ENCODE measurements at regions not wholly inside any gene's neighbourhood (a gene's known extent, or its start where the extent isn't known, plus 50 kb on each side); places are given as distances from the start of the nearest gene placed in this dataset.

GRCh38 chr3:137514853-137515252 lies 249.3 kb upstream of the SOX14 start:
- no peaks in the 10 kb centered on the region for H3K36me3 ChIP-seq (ENCODE audit: control insufficient read depth in 5 of 5, insufficient read depth in 5 of 5, low read length in 5 of 5)
- no peak overlapping the region for H3K9ac ChIP-seq (ENCODE audit: low read length in 5 of 5)
- no peak overlapping the region for H3K4me3 ChIP-seq (ENCODE audit: low read depth in 1 of 5, low read length in 5 of 5)
- H3K27me3 ChIP-seq (ENCODE audit: control insufficient read depth in 5 of 5, insufficient read depth in 4 of 5, low read length in 5 of 5), result no peaks in the 10 kb centered on the region
- H3K9me3 ChIP-seq (ENCODE audit: control insufficient read depth in 5 of 5, low read length in 5 of 5), result no peaks in the 10 kb centered on the region
- H3K4me1 ChIP-seq (ENCODE audit: control insufficient read depth in 5 of 5, insufficient read depth in 5 of 5, low read length in 5 of 5), result no peaks in the 10 kb centered on the region
- no peak overlapping the region for H3K27ac ChIP-seq (ENCODE audit: low read depth, low read length)

- Histone ChIP-seq H3K27me3 (ENCODE audit: control insufficient read depth in 5 of 5, insufficient read depth in 4 of 5, low read length in 5 of 5) (no peaks in the 10 kb centered on the region), H3K9me3 (ENCODE audit: control insufficient read depth in 5 of 5, low read length in 5 of 5) (no peaks in the 10 kb centered on the region), H3K9ac (ENCODE audit: low read length in 5 of 5) (no peak overlapping the region), H3K36me3 (ENCODE audit: control insufficient read depth in 5 of 5, insufficient read depth in 5 of 5, low read length in 5 of 5) (no peaks in the 10 kb centered on the region), H3K27ac (ENCODE audit: low read depth, low read length) (no peak overlapping the region), H3K4me1 (ENCODE audit: control insufficient read depth in 5 of 5, insufficient read depth in 5 of 5, low read length in 5 of 5) (no peaks in the 10 kb centered on the region), H3K4me3 (ENCODE audit: low read depth in 1 of 5, low read length in 5 of 5) (no peak overlapping the region)
These were observed 244.5 kb upstream of the SOX14 start for GRCh38 chr3:137519602-137520001.

GRCh38 chr3:137524751-137525150 lies 239.4 kb upstream of the SOX14 start:
- Histone ChIP-seq H3K9ac (ENCODE audit: low read length in 5 of 5) (no peak overlapping the region), H3K9me3 (ENCODE audit: control insufficient read depth in 5 of 5, low read length in 5 of 5) (no peaks in the 10 kb centered on the region), H3K4me3 (ENCODE audit: low read depth in 1 of 5, low read length in 5 of 5) (no peak overlapping the region), H3K4me1 (ENCODE audit: control insufficient read depth in 5 of 5, insufficient read depth in 5 of 5, low read length in 5 of 5) (peaks cover 0 to 3% (median 0%) of the 10 kb centered on the region in 5 donors), H3K36me3 (ENCODE audit: control insufficient read depth in 5 of 5, insufficient read depth in 5 of 5, low read length in 5 of 5) (no peaks in the 10 kb centered on the region), H3K27me3 (ENCODE audit: control insufficient read depth in 5 of 5, insufficient read depth in 4 of 5, low read length in 5 of 5) (no peaks in the 10 kb centered on the region), H3K27ac (ENCODE audit: low read depth, low read length) (no peak overlapping the region)

GRCh38 chr3:137525471-137525870 lies 238.6 kb upstream of the SOX14 start:
- Histone ChIP-seq H3K4me3 (ENCODE audit: low read depth in 1 of 5, low read length in 5 of 5) (no peak overlapping the region), H3K9me3 (ENCODE audit: control insufficient read depth in 5 of 5, low read length in 5 of 5) (no peaks in the 10 kb centered on the region), H3K27ac (ENCODE audit: low read depth, low read length) (no peak overlapping the region), H3K4me1 (ENCODE audit: control insufficient read depth in 5 of 5, insufficient read depth in 5 of 5, low read length in 5 of 5) (peaks cover 0 to 6% (median 0%) of the 10 kb centered on the region in 5 donors), H3K27me3 (ENCODE audit: control insufficient read depth in 5 of 5, insufficient read depth in 4 of 5, low read length in 5 of 5) (no peaks in the 10 kb centered on the region), H3K36me3 (ENCODE audit: control insufficient read depth in 5 of 5, insufficient read depth in 5 of 5, low read length in 5 of 5) (no peaks in the 10 kb centered on the region), H3K9ac (ENCODE audit: low read length in 5 of 5) (no peak overlapping the region)

GRCh38 chr3:137542049-137542448 lies 222.1 kb upstream of the SOX14 start:
- no peak overlapping the region for H3K4me3 ChIP-seq (ENCODE audit: low read depth in 1 of 5, low read length in 5 of 5)
- peaks cover 0 to 1% (median 0%) of the 10 kb centered on the region in 5 donors for H3K4me1 ChIP-seq (ENCODE audit: control insufficient read depth in 5 of 5, insufficient read depth in 5 of 5, low read length in 5 of 5)
- H3K36me3 ChIP-seq (ENCODE audit: control insufficient read depth in 5 of 5, insufficient read depth in 5 of 5, low read length in 5 of 5), result no peaks in the 10 kb centered on the region
- H3K9me3 ChIP-seq (ENCODE audit: control insufficient read depth in 5 of 5, low read length in 5 of 5), result peaks cover 0 to 15% (median 4%) of the 10 kb centered on the region in 5 donors
- H3K27me3 ChIP-seq (ENCODE audit: control insufficient read depth in 5 of 5, insufficient read depth in 4 of 5, low read length in 5 of 5), result peaks cover 0 to 11% (median 0%) of the 10 kb centered on the region in 5 donors
- H3K9ac ChIP-seq (ENCODE audit: low read length in 5 of 5), result no peak overlapping the region
- no peak overlapping the region for H3K27ac ChIP-seq (ENCODE audit: low read depth, low read length)

- Histone ChIP-seq H3K27ac (ENCODE audit: low read depth, low read length) (no peak overlapping the region), H3K4me3 (ENCODE audit: low read depth in 1 of 5, low read length in 5 of 5) (no peak overlapping the region), H3K27me3 (ENCODE audit: control insufficient read depth in 5 of 5, insufficient read depth in 4 of 5, low read length in 5 of 5) (no peaks in the 10 kb centered on the region), H3K9me3 (ENCODE audit: control insufficient read depth in 5 of 5, low read length in 5 of 5) (no peaks in the 10 kb centered on the region), H3K9ac (ENCODE audit: low read length in 5 of 5) (no peak overlapping the region), H3K36me3 (ENCODE audit: control insufficient read depth in 5 of 5, insufficient read depth in 5 of 5, low read length in 5 of 5) (no peaks in the 10 kb centered on the region), H3K4me1 (ENCODE audit: control insufficient read depth in 5 of 5, insufficient read depth in 5 of 5, low read length in 5 of 5) (no peaks in the 10 kb centered on the region)
These were observed 209.9 kb upstream of the SOX14 start for GRCh38 chr3:137554242-137554641.

- H3K4me3 ChIP-seq (ENCODE audit: low read depth in 1 of 5, low read length in 5 of 5), result no peak overlapping the region
- peaks cover 0 to 6% (median 2%) of the 10 kb centered on the region in 5 donors for H3K9me3 ChIP-seq (ENCODE audit: control insufficient read depth in 5 of 5, low read length in 5 of 5)
These were observed 195.2 kb upstream of the SOX14 start for GRCh38 chr3:137568880-137569279.

GRCh38 chr3:137572931-137573330 lies 191.2 kb upstream of the SOX14 start:
- H3K36me3 ChIP-seq (ENCODE audit: control insufficient read depth in 5 of 5, insufficient read depth in 5 of 5, low read length in 5 of 5), result no peaks in the 10 kb centered on the region
- H3K4me3 ChIP-seq (ENCODE audit: low read depth in 1 of 5, low read length in 5 of 5), result no peak overlapping the region
- no peak overlapping the region for H3K27ac ChIP-seq (ENCODE audit: low read depth, low read length)
- no peak overlapping the region for H3K9ac ChIP-seq (ENCODE audit: low read length in 5 of 5)
- peaks cover 0 to 2% (median 0%) of the 10 kb centered on the region in 5 donors for H3K9me3 ChIP-seq (ENCODE audit: control insufficient read depth in 5 of 5, low read length in 5 of 5)
- H3K4me1 ChIP-seq (ENCODE audit: control insufficient read depth in 5 of 5, insufficient read depth in 5 of 5, low read length in 5 of 5), result no peaks in the 10 kb centered on the region
- no peaks in the 10 kb centered on the region for H3K27me3 ChIP-seq (ENCODE audit: control insufficient read depth in 5 of 5, insufficient read depth in 4 of 5, low read length in 5 of 5)

More at GRCh38 chr3:137568880-137569279, 195.2 kb upstream of the SOX14 start:
- Histone ChIP-seq H3K36me3 (ENCODE audit: control insufficient read depth in 5 of 5, insufficient read depth in 5 of 5, low read length in 5 of 5) (no peaks in the 10 kb centered on the region), H3K27me3 (ENCODE audit: control insufficient read depth in 5 of 5, insufficient read depth in 4 of 5, low read length in 5 of 5) (no peaks in the 10 kb centered on the region), H3K4me1 (ENCODE audit: control insufficient read depth in 5 of 5, insufficient read depth in 5 of 5, low read length in 5 of 5) (no peaks in the 10 kb centered on the region), H3K27ac (ENCODE audit: low read depth, low read length) (no peak overlapping the region), H3K9ac (ENCODE audit: low read length in 5 of 5) (no peak overlapping the region)

GRCh38 chr3:137582484-137582883 lies 181.6 kb upstream of the SOX14 start:
- peaks cover 0 to 4% (median 0%) of the 10 kb centered on the region in 5 donors for H3K9me3 ChIP-seq (ENCODE audit: control insufficient read depth in 5 of 5, low read length in 5 of 5)
- H3K27ac ChIP-seq (ENCODE audit: low read depth, low read length), result no peak overlapping the region
- H3K36me3 ChIP-seq (ENCODE audit: control insufficient read depth in 5 of 5, insufficient read depth in 5 of 5, low read length in 5 of 5), result no peaks in the 10 kb centered on the region
- H3K4me3 ChIP-seq (ENCODE audit: low read depth in 1 of 5, low read length in 5 of 5), result no peak overlapping the region
- H3K9ac ChIP-seq (ENCODE audit: low read length in 5 of 5), result no peak overlapping the region
- no peaks in the 10 kb centered on the region for H3K27me3 ChIP-seq (ENCODE audit: control insufficient read depth in 5 of 5, insufficient read depth in 4 of 5, low read length in 5 of 5)
- H3K4me1 ChIP-seq (ENCODE audit: control insufficient read depth in 5 of 5, insufficient read depth in 5 of 5, low read length in 5 of 5), result no peaks in the 10 kb centered on the region

GRCh38 chr3:137583256-137583655 lies 180.9 kb upstream of the SOX14 start:
- Histone ChIP-seq H3K36me3 (ENCODE audit: control insufficient read depth in 5 of 5, insufficient read depth in 5 of 5, low read length in 5 of 5) (no peaks in the 10 kb centered on the region), H3K9me3 (ENCODE audit: control insufficient read depth in 5 of 5, low read length in 5 of 5) (peaks cover 0 to 4% (median 0%) of the 10 kb centered on the region in 5 donors), H3K4me1 (ENCODE audit: control insufficient read depth in 5 of 5, insufficient read depth in 5 of 5, low read length in 5 of 5) (no peaks in the 10 kb centered on the region), H3K4me3 (ENCODE audit: low read depth in 1 of 5, low read length in 5 of 5) (no peak overlapping the region), H3K27me3 (ENCODE audit: control insufficient read depth in 5 of 5, insufficient read depth in 4 of 5, low read length in 5 of 5) (no peaks in the 10 kb centered on the region), H3K27ac (ENCODE audit: low read depth, low read length) (no peak overlapping the region), H3K9ac (ENCODE audit: low read length in 5 of 5) (no peak overlapping the region)

GRCh38 chr3:137588871-137589270 lies 175.2 kb upstream of the SOX14 start:
- H3K4me1 ChIP-seq (ENCODE audit: control insufficient read depth in 5 of 5, insufficient read depth in 5 of 5, low read length in 5 of 5), result no peaks in the 10 kb centered on the region
- H3K9me3 ChIP-seq (ENCODE audit: control insufficient read depth in 5 of 5, low read length in 5 of 5), result peaks cover 0 to 3% (median 0%) of the 10 kb centered on the region in 5 donors
- H3K27me3 ChIP-seq (ENCODE audit: control insufficient read depth in 5 of 5, insufficient read depth in 4 of 5, low read length in 5 of 5), result no peaks in the 10 kb centered on the region
- no peak overlapping the region for H3K9ac ChIP-seq (ENCODE audit: low read length in 5 of 5)
- no peak overlapping the region for H3K27ac ChIP-seq (ENCODE audit: low read depth, low read length)
- H3K36me3 ChIP-seq (ENCODE audit: control insufficient read depth in 5 of 5, insufficient read depth in 5 of 5, low read length in 5 of 5), result no peaks in the 10 kb centered on the region
- H3K4me3 ChIP-seq (ENCODE audit: low read depth in 1 of 5, low read length in 5 of 5), result no peak overlapping the region
